HG03565 (cell line): ENCODE measurements at regions not wholly inside any gene's neighbourhood (a gene's known extent, or its start where the extent isn't known, plus 50 kb on each side); places are given as distances from the start of the nearest gene placed in this dataset.

Experiments used
- ATAC-seq: cut with Tn5 transposase; IDR thresholded peaks from one replicate; pipeline ENCODE4 v1.9.1; 2021; ENCODE audit warnings: mild to moderate bottlenecking, moderate library complexity; ENCODE audit not compliant: unreplicated experiment

- no peak for ATAC-seq
Observed at GRCh38 chr5:61735531-61735930, 403.5 kb downstream of the ZSWIM6 start.

GRCh38 chr5:61735995-61736394, 403.9 kb downstream of the ZSWIM6 start:
- no peak for ATAC-seq

- ATAC-seq, result no peak
Observed at GRCh38 chr5:61737301-61737963, 405.4 kb downstream of the ZSWIM6 start.

GRCh38 chr5:61737964-61738340, 405.9 kb downstream of the ZSWIM6 start:
- no peak for ATAC-seq

GRCh38 chr5:61738446-61738845, 406.4 kb downstream of the ZSWIM6 start:
- no peak for ATAC-seq

- ATAC-seq, result no peak
Observed at GRCh38 chr5:61744690-61745619, 412.9 kb downstream of the ZSWIM6 start.

- ATAC-seq, result no peak
Observed at GRCh38 chr5:61746831-61747575, 414.9 kb downstream of the ZSWIM6 start.

- no peak for ATAC-seq
Observed at GRCh38 chr5:61748121-61748520, 416.1 kb downstream of the ZSWIM6 start.

- ATAC-seq, result no peak
Observed at GRCh38 chr5:61748651-61749050, 416.6 kb downstream of the ZSWIM6 start.

GRCh38 chr5:61752588-61752987, 420.5 kb downstream of the ZSWIM6 start:
- ATAC-seq, result no peak

GRCh38 chr5:61754792-61755191, 422.7 kb downstream of the ZSWIM6 start:
- no peak for ATAC-seq

GRCh38 chr5:61755726-61756222, 423.7 kb downstream of the ZSWIM6 start:
- no peak for ATAC-seq

GRCh38 chr5:61758711-61759110, 426.7 kb downstream of the ZSWIM6 start:
- ATAC-seq, result no peak

- no peak for ATAC-seq
Observed at GRCh38 chr5:61765471-61765870, 433.4 kb downstream of the ZSWIM6 start.

- ATAC-seq, result no peak
Observed at GRCh38 chr5:61766141-61766540, 434.1 kb downstream of the ZSWIM6 start.

- ATAC-seq, result no peak
Observed at GRCh38 chr5:61767231-61768080, 435.4 kb downstream of the ZSWIM6 start.

- peak; percentile 99 for ATAC-seq
Observed at GRCh38 chr5:61768692-61769281, 436.7 kb downstream of the ZSWIM6 start.

GRCh38 chr5:61771062-61771461, 439.0 kb downstream of the ZSWIM6 start:
- no peak for ATAC-seq

GRCh38 chr5:61771808-61772207, 439.8 kb downstream of the ZSWIM6 start:
- ATAC-seq, result no peak

- ATAC-seq, result no peak
Observed at GRCh38 chr5:61775901-61776300, 443.8 kb downstream of the ZSWIM6 start.
